ENCODE measurements at regions not wholly inside any gene's neighbourhood (a gene's known extent, or its start where the extent isn't known, plus 50 kb on each side); places are given as distances from the start of the nearest gene placed in this dataset.

DNA sequence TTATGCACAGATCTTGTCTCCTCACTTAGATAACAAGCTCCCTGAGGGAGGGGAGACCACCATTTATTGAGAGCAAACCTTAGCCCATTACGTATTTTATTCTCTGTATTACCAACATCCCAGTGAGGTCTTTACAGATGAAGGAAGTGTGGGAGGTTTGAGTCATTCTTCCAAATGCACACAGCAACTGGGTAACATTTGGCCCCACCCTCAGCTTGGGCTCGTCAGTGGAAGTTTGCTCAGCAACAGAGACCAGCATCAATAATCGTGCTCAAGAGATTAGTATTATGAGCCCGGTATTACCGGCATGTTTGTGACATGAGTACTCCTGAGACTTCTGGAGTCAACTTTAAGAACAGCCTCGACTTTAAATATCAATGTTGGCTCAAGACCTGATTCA, 168.6 kb downstream of the ETAA1 start:
- TF ChIP-seq BACH2 (CRISPR knock-in tag; IDR thresholded peaks at IDR 0.05; ENCODE audit: borderline replicate concordance): no peak
- TF ChIP-seq ESRRG (CRISPR knock-in tag; IDR thresholded peaks at IDR 0.05): no peak
- no peak for TF ChIP-seq PPARA (CRISPR knock-in tag; IDR thresholded peaks at IDR 0.05; ENCODE audit: borderline replicate concordance)
- TF ChIP-seq ARNTL (CRISPR knock-in tag; IDR thresholded peaks at IDR 0.05; ENCODE audit: borderline replicate concordance, low read depth): no peak
- TF ChIP-seq ZFP3 (CRISPR knock-in tag; IDR thresholded peaks at IDR 0.05): no peak
- TF ChIP-seq, protein P1, sequence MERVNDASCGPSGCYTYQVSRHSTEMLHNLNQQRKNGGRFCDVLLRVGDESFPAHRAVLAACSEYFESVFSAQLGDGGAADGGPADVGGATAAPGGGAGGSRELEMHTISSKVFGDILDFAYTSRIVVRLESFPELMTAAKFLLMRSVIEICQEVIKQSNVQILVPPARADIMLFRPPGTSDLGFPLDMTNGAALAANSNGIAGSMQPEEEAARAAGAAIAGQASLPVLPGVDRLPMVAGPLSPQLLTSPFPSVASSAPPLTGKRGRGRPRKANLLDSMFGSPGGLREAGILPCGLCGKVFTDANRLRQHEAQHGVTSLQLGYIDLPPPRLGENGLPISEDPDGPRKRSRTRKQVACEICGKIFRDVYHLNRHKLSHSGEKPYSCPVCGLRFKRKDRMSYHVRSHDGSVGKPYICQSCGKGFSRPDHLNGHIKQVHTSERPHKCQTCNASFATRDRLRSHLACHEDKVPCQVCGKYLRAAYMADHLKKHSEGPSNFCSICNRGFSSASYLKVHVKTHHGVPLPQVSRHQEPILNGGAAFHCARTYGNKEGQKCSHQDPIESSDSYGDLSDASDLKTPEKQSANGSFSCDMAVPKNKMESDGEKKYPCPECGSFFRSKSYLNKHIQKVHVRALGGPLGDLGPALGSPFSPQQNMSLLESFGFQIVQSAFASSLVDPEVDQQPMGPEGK (CRISPR knock-in tag; IDR thresholded peaks at IDR 0.05; ENCODE audit: borderline replicate concordance): no peak
- TF ChIP-seq ZNF70 (CRISPR knock-in tag; IDR thresholded peaks at IDR 0.05): no peak
